B cell (primary cell): ENCODE measurements at regions not wholly inside any gene's neighbourhood (a gene's known extent, or its start where the extent isn't known, plus 50 kb on each side); places are given as distances from the start of the nearest gene placed in this dataset.

Experiments used
- ATAC-seq: fragments of 200-7000 bp; cut with Tn5 transposase; one replicate; pipeline ENCODE4 v1.10.0; 2021; ENCODE audit warnings: low read depth, mild to moderate bottlenecking, moderate number of reproducible peaks, moderate library complexity
- CTCF ChIA-PET: fragments of 350-600 bp; sonication (Branson Sonifier 250); formaldehyde crosslinking; loops from one replicate; lab custom pipeline; 2021; ENCODE audit warnings: antibody characterized with exemption, inconsistent platforms; lab: Charles Lee
- POLR2A ChIA-PET: fragments of 350-600 bp; sonication (Branson Sonifier 250); formaldehyde crosslinking; loops from one replicate; lab custom pipeline; 2021; ENCODE audit warnings: antibody characterized with exemption; lab: Charles Lee
- DNase-seq: peaks from one replicate; pipeline ENCODE4 v3.0.0; 2013
- H2AFZ ChIP-seq: 2 replicates; pipeline ENCODE4 v1.6.1; 2012; ENCODE audit warnings: mild to moderate bottlenecking, low read depth, low read length; ENCODE audit not compliant: insufficient read depth, poor library complexity, severe bottlenecking
- H3K27ac ChIP-seq, 2 donors: 1 replicate in 1 of 2; 2 replicates in 1 of 2; pipeline ENCODE4 v1.5.1; 2012 to 2013; ENCODE audit warnings: low read length in 2 of 2, mild to moderate bottlenecking in 2 of 2, moderate library complexity in 1 of 2
- H3K27me3 ChIP-seq, 4 experiments: fragments of 200-600 bp in 1 of 4; sonication (generic) in 1 of 4; replicated peaks in 1 of 4; 1 replicate in 2 of 4; 2 replicates in 2 of 4; pipeline versions ENCODE4 v1.6.1 to v1.7.0; 2013 to 2016; ENCODE audit warnings: low read length in 3 of 4, mild to moderate bottlenecking in 2 of 4, mixed read lengths in 1 of 4, moderate library complexity in 1 of 4; ENCODE audit not compliant: insufficient read depth in 4 of 4, control insufficient read depth in 3 of 4; ENCODE audit errors: control extremely low read depth in 1 of 4
- H3K36me3 ChIP-seq, 2 experiments: replicated peaks in 1 of 2; 1 replicate in 1 of 2; 2 replicates in 1 of 2; pipeline versions ENCODE4 v1.6.1 to v1.7.1; 2013; ENCODE audit warnings: low read length in 1 of 2; ENCODE audit not compliant: insufficient read depth in 2 of 2, control insufficient read depth in 1 of 2; ENCODE audit errors: control extremely low read depth in 1 of 2, extremely low read depth in 1 of 2
- H3K4me1 ChIP-seq, 2 donors: fragments of 200-600 bp in 1 of 2; sonication (generic) in 1 of 2; 1 replicate in 1 of 2; 2 replicates in 1 of 2; pipeline versions ENCODE4 v1.5.1 to v1.6.1; 2013 to 2017; ENCODE audit warnings: low read length in 2 of 2; ENCODE audit not compliant: control insufficient read depth in 2 of 2, insufficient read depth in 2 of 2
- H3K4me2 ChIP-seq: replicated peaks from 2 replicates; pipeline ENCODE3; 2012; ENCODE audit warnings: mild to moderate bottlenecking, low read depth, low read length; ENCODE audit not compliant: poor library complexity, severe bottlenecking
- H3K4me3 ChIP-seq, 5 experiments: fragments of 200-600 bp in 1 of 5; sonication (generic) in 1 of 5; 1 replicate in 3 of 5; 2 replicates in 2 of 5; pipeline versions ENCODE4 v1.5.1 to v1.7.0; 2011 to 2016; ENCODE audit warnings: low read length in 4 of 5, mild to moderate bottlenecking in 4 of 5, low read depth in 2 of 5, control low read depth in 1 of 5, moderate library complexity in 1 of 5; ENCODE audit not compliant: insufficient read depth in 1 of 5; ENCODE audit errors: control extremely low read depth in 1 of 5, extremely low read depth in 1 of 5
- H3K79me2 ChIP-seq: fragments of 200-600 bp; sonication (generic); one replicate; pipeline ENCODE4 v1.6.0; 2016; ENCODE audit warnings: low read length; ENCODE audit not compliant: control insufficient read depth, insufficient read depth
- H3K9ac ChIP-seq: fragments of 200-600 bp; sonication (generic); 2 replicates; pipeline ENCODE4 v1.6.1; 2017; ENCODE audit warnings: mild to moderate bottlenecking, low read length, moderate library complexity
- H3K9me3 ChIP-seq, 3 donors: one replicate each; pipeline versions ENCODE4 v1.6.1 to v1.7.1; 2013; ENCODE audit warnings: low read length in 2 of 3; ENCODE audit not compliant: control insufficient read depth in 2 of 3, insufficient read depth in 1 of 3; ENCODE audit errors: control extremely low read depth in 1 of 3
- H4K20me1 ChIP-seq: 2 replicates; pipeline ENCODE4 v1.6.0; 2012; ENCODE audit warnings: mild to moderate bottlenecking, low read length; ENCODE audit not compliant: insufficient read depth, control insufficient read depth, poor library complexity, severe bottlenecking
- H3K27ac Mint-ChIP-seq: one replicate; pipeline ENCODE4 v1.8.0; 2021; ENCODE audit warnings: mixed read lengths
- H3K27me3 Mint-ChIP-seq: one replicate; pipeline ENCODE4 v1.8.0; 2021; ENCODE audit warnings: mixed read lengths
- H3K4me1 Mint-ChIP-seq: one replicate; pipeline ENCODE4 v1.8.0; 2021; ENCODE audit warnings: mixed read lengths
- H3K4me3 Mint-ChIP-seq: one replicate; pipeline ENCODE4 v1.8.0; 2021; ENCODE audit warnings: mixed read lengths
- H3K9me3 Mint-ChIP-seq: one replicate; pipeline ENCODE4 v1.8.0; 2022; ENCODE audit warnings: mixed read lengths; ENCODE audit not compliant: insufficient read depth
- EZH2 ChIP-seq: IDR thresholded peaks from 2 replicates; pipeline ENCODE4 v1.6.1; 2012; ENCODE audit warnings: borderline replicate concordance, low read depth, mild to moderate bottlenecking, moderate library complexity, low read length; ENCODE audit not compliant: insufficient read depth, poor library complexity, severe bottlenecking
- WGBS: methylation state at CpG from one replicate; pipeline ENCODE4 v1.1.5; 2013; ENCODE audit warnings: missing lambda C conversion rate; ENCODE audit not compliant: insufficient coverage; 5-methylcytosine and 5-hydroxymethylcytosine counted together
- intact Hi-C: fragments of 100-400 bp; cut with micrococcal nuclease; formaldehyde crosslinking; loops from one replicate; pipeline ENCODE4 v1.10.0; 2022
- TF ChIP-seq, protein P1 (sequence below): fragments of 200-600 bp; IDR thresholded peaks from one replicate; pipeline ENCODE4 v1.8.0; 2022; ENCODE audit warnings: antibody characterized with exemption, mild to moderate bottlenecking

DNA sequence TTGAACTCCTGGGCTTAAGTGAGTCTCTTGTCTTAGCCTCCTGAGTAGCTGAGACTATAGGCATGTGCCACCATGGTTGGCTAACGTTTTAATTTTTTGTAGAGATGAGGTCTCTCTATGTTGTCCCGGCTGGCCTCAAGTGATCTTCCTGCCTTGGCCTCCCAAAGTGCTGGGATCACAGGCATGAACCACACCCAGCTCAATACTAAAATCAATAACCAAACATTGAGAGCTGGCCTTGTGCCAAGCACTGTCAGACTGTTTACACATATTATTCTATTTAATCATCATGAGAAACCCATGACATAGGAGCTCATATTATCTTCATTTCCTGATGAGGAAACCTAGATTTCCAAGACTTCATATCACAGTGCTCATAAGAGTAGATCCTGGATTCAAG is 251.2 kb downstream of the BAMBI start:
- Histone ChIP-seq H3K4me3 (no peak overlapping the region), H3K4me2 (no peak overlapping the region), H2AFZ (no peak overlapping the region), H3K27ac (no peak overlapping the region), H3K27me3 (no peaks in the 10 kb centered on the region), H3K36me3 (no peaks in the 10 kb centered on the region), H4K20me1 (no peaks in the 10 kb centered on the region), H3K4me1 (no peaks in the 10 kb centered on the region), H3K9me3 (peaks cover 0 to 6% (median 0%) of the 10 kb centered on the region in 3 donors), H3K79me2 (no peaks in the 10 kb centered on the region), H3K9ac (no peak overlapping the region)
- Mint-ChIP-seq H3K9me3 (no peaks in the 10 kb centered on the region), H3K27me3 (peaks cover 3% of the 10 kb centered on the region), H3K27ac (no peak overlapping the region), H3K4me1 (no peaks in the 10 kb centered on the region), H3K4me3 (no peak overlapping the region)
- CTCF ChIA-PET = no interaction called here
- intact Hi-C loops = no loop called here
- TF ChIP-seq EZH2 = no peak
- TF ChIP-seq, protein P1, sequence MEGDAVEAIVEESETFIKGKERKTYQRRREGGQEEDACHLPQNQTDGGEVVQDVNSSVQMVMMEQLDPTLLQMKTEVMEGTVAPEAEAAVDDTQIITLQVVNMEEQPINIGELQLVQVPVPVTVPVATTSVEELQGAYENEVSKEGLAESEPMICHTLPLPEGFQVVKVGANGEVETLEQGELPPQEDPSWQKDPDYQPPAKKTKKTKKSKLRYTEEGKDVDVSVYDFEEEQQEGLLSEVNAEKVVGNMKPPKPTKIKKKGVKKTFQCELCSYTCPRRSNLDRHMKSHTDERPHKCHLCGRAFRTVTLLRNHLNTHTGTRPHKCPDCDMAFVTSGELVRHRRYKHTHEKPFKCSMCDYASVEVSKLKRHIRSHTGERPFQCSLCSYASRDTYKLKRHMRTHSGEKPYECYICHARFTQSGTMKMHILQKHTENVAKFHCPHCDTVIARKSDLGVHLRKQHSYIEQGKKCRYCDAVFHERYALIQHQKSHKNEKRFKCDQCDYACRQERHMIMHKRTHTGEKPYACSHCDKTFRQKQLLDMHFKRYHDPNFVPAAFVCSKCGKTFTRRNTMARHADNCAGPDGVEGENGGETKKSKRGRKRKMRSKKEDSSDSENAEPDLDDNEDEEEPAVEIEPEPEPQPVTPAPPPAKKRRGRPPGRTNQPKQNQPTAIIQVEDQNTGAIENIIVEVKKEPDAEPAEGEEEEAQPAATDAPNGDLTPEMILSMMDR = no peak
- POLR2A ChIA-PET = no interaction called here
- DNase-seq (no peak), ATAC-seq (no peak)
- WGBS = 80% methylated on average over 1 of the region's 2 CpGs

DNA sequence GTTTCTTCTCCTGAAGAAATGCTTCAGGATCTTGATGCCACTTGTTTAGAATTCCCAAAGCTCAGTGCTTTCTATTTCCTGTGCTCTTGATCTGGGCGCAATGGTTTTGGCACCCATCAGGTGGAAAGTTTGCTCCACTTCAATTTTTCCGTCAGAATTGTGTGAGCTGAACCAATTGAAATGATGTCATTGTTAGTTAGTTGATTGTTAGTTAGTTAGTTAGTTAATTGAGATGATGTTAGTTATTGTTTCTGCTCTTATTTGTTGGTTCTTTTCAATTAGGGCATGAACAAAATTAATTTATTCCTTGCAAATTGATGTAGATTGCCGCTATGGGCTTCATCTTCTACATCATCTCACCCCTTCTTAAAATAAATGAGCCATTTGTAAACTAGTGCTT is 252.6 kb downstream of the BAMBI start:
- WGBS = 96% methylated on average over 2 of the region's 3 CpGs
- H3K9me3 ChIP-seq = peaks cover 0 to 15% (median 1%) of the 10 kb centered on the region in 3 donors
- intact Hi-C loops = no loop called here
- ChIA-PET CTCF (no interaction called here), POLR2A (no interaction called here)
- H3K4me1 Mint-ChIP-seq = no peaks in the 10 kb centered on the region
- no peak overlapping the region for H3K4me3 ChIP-seq
- no peak overlapping the region for H3K27ac ChIP-seq
- H3K9ac ChIP-seq = no peak overlapping the region
- H3K36me3 ChIP-seq = no peaks in the 10 kb centered on the region
- DNase-seq = no peak
- H3K27ac Mint-ChIP-seq = no peak overlapping the region
- H3K4me3 Mint-ChIP-seq = no peak overlapping the region
- H2AFZ ChIP-seq = no peak overlapping the region
- H3K4me2 ChIP-seq = no peak overlapping the region
- TF ChIP-seq EZH2 = no peak
- TF ChIP-seq, protein P1 = no peak
- H3K27me3 ChIP-seq = no peaks in the 10 kb centered on the region
- no peak for ATAC-seq
- no peaks in the 10 kb centered on the region for H3K4me1 ChIP-seq
- H3K79me2 ChIP-seq = no peaks in the 10 kb centered on the region
- H3K9me3 Mint-ChIP-seq = no peaks in the 10 kb centered on the region
- H4K20me1 ChIP-seq = no peaks in the 10 kb centered on the region
- peaks cover 3% of the 10 kb centered on the region for H3K27me3 Mint-ChIP-seq
